GM18907 (cell line): ENCODE measurements at regions not wholly inside any gene's neighbourhood (a gene's known extent, or its start where the extent isn't known, plus 50 kb on each side); places are given as distances from the start of the nearest gene placed in this dataset.

Experiments
- ATAC-seq: cut with Tn5 transposase; IDR thresholded peaks from one replicate; pipeline ENCODE4 v1.9.1; 2021; ENCODE audit warnings: mild to moderate bottlenecking, moderate library complexity; ENCODE audit not compliant: unreplicated experiment

DNA sequence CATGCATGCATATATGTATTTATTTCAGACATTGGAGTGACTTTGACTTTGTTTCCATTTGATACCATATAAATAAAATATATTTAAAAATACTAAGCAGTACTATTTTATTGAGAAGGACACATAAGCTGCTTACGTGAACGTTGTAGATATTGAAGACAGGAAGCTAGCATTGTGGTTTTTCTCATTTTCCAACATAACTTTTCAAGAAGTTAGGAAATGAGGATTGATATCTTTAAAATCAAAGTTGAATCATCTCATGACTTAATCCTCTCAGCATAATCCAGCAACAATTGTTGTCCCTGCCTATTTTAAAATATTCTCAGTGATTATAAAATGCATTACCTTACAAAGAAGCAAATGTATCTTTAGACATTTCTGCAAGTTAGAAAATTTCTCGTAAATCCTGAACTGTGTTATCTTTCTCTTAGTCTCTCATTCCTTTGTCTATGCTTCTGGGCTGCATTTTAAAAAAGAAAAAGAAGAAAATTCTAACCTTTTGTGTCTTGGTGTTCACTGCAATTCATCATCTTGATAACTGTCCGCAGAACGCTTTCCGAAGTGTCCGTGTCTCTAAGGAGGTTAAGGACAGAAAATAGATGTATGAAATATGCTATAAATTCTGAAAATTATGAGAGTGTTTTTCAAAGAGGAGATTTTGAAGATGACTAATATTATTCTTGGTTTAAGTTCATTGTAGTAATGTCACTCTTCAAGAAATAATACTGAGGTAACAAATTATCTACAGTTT is 1089.9 kb upstream of the CDH6 start:
- ATAC-seq, result no peak

DNA sequence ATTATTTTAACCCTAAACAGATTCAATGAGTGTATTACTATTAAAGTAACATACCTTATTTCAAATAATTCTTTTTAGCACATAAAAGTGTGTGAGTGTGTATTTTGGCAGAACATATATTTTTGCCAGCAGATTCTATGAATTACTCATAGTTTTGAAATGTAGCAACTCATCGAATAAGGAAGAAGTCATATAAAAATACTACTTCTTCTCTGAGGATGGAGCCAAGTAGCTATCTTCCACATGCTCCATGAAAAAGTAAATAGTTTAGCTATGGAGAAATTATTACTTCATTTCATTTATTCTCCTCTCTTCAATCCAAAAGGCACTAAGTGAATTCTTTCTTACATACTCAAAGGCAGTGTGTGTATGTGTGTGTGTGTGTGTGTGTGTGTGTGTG is 1090.4 kb upstream of the CDH6 start:
- ATAC-seq, result no peak

DNA sequence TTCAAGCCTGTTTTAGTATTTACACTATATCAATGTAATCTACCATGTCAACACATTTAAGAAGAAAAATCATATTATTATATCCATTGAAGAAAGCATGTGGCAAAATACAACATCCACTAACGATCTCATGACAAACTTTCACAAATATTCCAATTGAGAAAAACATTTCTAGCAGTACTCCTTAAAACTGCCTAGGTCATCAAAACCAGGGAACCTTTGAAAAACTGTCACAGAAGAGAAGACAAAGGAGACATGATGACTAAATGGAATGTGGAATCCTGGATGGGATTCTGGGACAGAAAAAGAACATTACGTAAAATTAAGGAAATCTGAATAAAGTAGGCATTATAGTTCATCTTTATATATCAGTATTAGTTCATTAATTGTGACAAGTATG is 1091.3 kb upstream of the CDH6 start:
- no peak for ATAC-seq

DNA sequence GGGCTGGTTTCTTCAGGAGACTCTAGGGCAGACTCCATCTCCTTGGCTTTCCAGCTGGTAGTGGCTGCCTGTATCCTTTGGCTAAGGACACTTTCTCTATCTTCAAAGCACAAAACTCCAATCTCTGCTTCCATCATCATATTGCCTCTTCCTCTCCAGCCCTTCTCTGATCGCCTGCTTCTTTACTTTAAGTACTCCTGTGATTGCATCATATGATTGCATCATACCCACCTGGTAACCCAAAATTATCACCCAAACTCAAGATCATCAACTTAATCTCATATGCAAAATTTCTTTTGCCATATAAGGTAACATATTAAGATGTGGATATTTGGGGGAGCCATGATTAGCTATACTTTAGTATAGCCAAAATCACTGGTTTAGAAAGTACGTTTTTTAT is 1092.6 kb upstream of the CDH6 start:
- no peak for ATAC-seq

DNA sequence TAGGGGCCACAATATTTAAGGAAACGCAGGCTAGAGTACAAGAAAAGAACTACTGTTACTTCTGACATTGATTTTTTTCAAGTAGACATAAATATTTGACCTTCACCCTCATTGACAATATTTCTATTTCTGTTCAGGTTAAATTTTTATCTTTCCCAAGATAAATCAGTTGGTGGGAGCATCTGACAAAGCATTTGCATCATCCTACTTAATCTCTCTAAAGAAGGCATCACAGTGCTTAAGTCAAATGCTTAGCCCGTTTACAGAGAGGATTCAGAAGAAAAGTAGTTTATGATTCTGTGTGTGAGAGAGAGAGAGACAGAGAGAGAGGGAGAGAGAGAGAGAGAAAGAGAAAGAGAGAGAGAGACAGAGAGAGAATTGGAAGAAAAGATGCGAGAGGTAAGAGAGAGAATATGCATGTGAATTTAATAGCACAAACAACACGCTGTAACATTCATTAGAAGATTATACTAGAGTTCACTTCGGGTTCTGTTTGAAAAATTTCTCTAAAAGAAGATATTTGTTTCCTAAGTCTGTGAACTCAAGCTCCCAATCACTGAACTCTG is 1093.3 kb upstream of the CDH6 start:
- no peak for ATAC-seq

- ATAC-seq, result no peak
Observed at GRCh38 chr5:30099634-30100033, 1093.9 kb upstream of the CDH6 start.

GRCh38 chr5:30098940-30099339 is 1094.5 kb upstream of the CDH6 start:
- no peak for ATAC-seq

- ATAC-seq, result no peak
Observed at GRCh38 chr5:30092548-30092947, 1100.9 kb upstream of the CDH6 start.

- no peak for ATAC-seq
Observed at GRCh38 chr5:30069441-30070263, 1123.8 kb upstream of the CDH6 start.

GRCh38 chr5:30063503-30063902 is 1130.0 kb upstream of the CDH6 start:
- ATAC-seq, result no peak

DNA sequence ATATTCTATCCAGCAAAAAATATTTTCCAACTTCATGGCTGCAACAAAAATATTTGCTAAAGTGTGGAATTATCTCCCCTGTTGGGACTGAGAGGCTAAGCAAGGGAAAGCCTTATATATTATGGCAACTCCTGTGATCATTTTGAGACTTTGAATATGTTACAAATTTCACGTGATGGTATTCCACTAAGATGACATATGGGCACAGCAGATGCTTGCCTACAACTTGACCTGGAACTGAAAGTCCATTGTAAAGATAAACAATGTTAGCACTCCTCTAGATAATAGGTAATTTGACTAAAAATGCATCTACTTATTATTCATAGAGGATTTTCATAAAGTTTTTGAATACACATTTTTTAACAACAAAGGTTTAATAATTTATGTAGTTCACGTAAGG is 1141.5 kb upstream of the CDH6 start:
- no peak for ATAC-seq

DNA sequence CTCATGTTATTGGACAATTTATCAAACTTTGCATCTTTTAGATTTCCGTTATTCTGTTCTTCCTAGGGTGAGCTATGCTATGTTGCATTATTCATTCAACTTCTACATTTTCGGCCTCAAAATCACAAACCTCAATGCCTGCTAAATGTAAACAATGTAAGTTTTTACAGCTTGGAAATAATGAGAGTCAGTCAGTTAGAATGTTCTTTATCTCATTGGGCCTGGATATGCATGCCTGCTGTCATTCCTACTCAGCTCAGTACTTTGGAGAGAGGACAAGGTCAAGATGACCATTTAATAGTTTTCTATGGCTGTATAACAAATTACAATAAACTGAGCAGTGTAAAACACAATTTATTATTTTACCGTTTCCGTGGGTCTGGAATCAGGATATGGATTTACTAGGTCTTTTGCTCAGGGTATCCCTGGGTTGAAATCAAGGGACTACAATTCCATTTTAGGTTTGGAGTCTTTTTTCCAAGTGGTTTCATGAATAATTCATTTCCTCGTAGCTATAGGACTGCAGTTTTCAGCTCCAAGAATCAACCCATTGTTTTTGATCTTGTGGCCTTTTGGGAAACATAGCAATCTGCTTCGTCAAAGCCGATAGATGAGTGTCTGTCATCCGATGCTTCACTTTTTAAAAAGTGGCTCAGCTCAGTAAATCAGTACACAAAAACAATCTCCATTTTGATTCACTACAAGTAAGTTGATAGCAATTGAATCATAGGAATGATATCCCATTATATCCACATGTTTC is 1143.2 kb upstream of the CDH6 start:
- ATAC-seq, result no peak

DNA sequence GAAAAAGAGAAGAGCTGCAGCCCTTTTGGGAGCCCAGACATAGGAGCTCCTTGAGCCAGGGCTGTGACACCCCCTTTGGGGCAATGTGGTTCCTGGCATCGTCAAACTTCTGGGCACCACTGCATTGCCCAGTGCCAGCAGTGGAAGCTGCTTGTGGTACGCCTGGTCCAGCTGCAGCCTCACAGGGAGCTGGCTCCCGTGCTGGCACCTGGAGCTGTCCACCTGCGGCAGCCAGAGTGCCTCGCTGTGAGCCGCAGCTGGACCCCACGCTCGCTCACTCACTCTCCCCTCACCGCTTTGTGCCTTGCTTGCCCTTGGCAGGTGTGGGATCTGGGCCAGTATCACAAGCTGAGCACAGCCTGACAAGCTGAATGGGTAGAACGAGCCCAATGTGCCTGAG is 1150.8 kb upstream of the CDH6 start:
- no peak for ATAC-seq

GRCh38 chr5:30041831-30042385 is 1151.6 kb upstream of the CDH6 start:
- no peak for ATAC-seq

DNA sequence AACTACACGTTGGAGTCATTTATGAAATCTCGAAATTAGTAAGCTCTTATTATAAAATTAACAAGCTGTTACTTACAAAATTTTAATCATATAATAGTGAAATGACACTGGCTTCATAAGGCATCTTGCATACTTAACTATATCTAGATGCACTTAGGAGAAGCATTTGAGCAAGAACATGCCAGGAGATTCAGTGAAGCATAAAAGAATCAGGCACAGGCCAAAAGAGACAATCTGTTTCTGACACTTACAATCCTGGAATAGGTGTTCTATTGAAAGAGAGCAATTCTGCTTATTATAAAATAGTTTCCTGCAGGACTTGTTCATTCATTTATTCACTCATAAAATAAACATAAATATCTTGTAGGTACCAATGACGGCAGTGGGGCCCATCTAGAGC is 1152.2 kb upstream of the CDH6 start:
- no peak for ATAC-seq

- ATAC-seq, result no peak
Observed at GRCh38 chr5:30040488-30041118, 1152.9 kb upstream of the CDH6 start.

GRCh38 chr5:30039379-30039778 is 1154.1 kb upstream of the CDH6 start:
- no peak for ATAC-seq

- ATAC-seq, result no peak
Observed at GRCh38 chr5:30034870-30035269, 1158.6 kb upstream of the CDH6 start.

- no peak for ATAC-seq
Observed at GRCh38 chr5:30030101-30030500, 1163.4 kb upstream of the CDH6 start.

DNA sequence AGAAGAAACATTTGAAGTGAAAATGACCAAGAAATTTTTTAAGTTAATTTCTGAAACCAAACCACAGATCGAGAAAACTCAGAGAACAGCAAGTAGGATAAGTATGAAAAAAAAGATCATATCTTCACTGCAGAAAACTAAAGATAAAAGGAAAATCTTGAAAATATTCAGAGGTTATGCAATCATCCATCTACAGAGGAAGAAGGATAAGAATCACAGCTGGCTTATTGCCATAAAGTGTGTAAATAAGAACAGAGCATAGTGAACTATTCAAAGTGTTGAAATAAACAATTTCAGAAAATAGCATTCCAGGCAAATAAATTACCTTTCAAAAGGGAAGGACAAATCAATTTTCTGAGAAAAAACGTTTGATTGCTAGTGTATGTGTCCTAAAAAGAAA is 1191.7 kb upstream of the CDH6 start:
- no peak for ATAC-seq

DNA sequence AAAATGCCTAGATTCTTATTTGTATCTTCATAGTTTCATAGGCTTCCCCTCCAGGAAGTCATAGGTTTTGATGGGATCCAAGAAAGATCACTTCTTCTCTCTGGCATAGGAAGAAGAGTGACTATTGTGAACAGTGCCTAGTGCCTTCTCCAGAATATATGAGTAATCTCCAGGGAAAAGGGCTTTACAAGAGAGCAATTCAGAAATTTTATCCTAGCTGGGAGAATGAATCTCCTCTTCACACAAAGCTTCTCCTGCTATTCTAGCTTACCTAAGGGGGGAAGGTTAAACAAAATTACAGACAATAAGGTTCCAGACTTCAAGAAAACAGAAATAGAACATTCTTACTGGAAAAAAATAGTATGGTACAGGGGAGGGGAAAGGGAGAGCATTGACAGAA is 1193.3 kb upstream of the CDH6 start:
- ATAC-seq, result no peak
